B cell (primary cell): ENCODE measurements at regions not wholly inside any gene's neighbourhood (a gene's known extent, or its start where the extent isn't known, plus 50 kb on each side); places are given as distances from the start of the nearest gene placed in this dataset.

Experiments used
- EZH2 ChIP-seq: IDR thresholded peaks from 2 replicates; pipeline ENCODE4 v1.6.1; 2012; ENCODE audit warnings: borderline replicate concordance, low read depth, mild to moderate bottlenecking, moderate library complexity, low read length; ENCODE audit not compliant: insufficient read depth, poor library complexity, severe bottlenecking
- TF ChIP-seq, protein P1 (sequence below): fragments of 200-600 bp; IDR thresholded peaks from one replicate; pipeline ENCODE4 v1.8.0; 2022; ENCODE audit warnings: antibody characterized with exemption, mild to moderate bottlenecking

DNA sequence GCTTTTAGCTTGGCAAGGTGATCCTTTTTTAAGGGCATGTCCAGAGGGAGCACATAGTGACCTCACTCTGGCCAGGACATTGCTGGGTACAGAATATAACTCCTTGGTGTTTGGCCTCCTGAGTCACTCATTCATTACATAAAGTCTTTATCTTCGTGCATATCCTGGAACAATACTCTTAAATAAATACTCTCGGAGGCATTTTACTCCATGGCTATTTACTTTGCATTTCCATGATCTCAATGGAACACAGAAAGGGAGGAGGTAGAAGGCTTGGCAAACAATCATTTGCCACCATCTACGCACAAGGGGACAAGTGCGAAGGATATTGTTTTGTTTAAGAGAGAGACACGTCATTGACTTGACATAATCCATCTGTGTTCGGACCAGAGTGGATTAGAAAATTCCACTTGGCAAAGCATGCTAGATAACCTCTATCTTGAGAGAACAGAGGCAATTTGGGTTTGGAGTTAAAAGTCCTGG is 210.0 kb downstream of the IRS2 start:
- TF ChIP-seq, protein P1, sequence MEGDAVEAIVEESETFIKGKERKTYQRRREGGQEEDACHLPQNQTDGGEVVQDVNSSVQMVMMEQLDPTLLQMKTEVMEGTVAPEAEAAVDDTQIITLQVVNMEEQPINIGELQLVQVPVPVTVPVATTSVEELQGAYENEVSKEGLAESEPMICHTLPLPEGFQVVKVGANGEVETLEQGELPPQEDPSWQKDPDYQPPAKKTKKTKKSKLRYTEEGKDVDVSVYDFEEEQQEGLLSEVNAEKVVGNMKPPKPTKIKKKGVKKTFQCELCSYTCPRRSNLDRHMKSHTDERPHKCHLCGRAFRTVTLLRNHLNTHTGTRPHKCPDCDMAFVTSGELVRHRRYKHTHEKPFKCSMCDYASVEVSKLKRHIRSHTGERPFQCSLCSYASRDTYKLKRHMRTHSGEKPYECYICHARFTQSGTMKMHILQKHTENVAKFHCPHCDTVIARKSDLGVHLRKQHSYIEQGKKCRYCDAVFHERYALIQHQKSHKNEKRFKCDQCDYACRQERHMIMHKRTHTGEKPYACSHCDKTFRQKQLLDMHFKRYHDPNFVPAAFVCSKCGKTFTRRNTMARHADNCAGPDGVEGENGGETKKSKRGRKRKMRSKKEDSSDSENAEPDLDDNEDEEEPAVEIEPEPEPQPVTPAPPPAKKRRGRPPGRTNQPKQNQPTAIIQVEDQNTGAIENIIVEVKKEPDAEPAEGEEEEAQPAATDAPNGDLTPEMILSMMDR: no peak
- no peak for TF ChIP-seq EZH2
